ENCODE measurements at regions not wholly inside any gene's neighbourhood (a gene's known extent, or its start where the extent isn't known, plus 50 kb on each side); places are given as distances from the start of the nearest gene placed in this dataset.

- TF ChIP-seq PATZ1 (CRISPR knock-in tag; IDR thresholded peaks at IDR 0.05; ENCODE audit: borderline replicate concordance) (no peak), RARB (CRISPR knock-in tag; IDR thresholded peaks at IDR 0.05) (no peak), OSR1 (CRISPR knock-in tag; IDR thresholded peaks at IDR 0.05) (no peak), SNAI2 (CRISPR knock-in tag; IDR thresholded peaks at IDR 0.05) (no peak), CREB5 (CRISPR knock-in tag; IDR thresholded peaks at IDR 0.05; ENCODE audit: low read depth) (no peak), ZC3H10 (CRISPR knock-in tag; IDR thresholded peaks at IDR 0.05) (no peak), TSHZ2 (CRISPR knock-in tag; IDR thresholded peaks at IDR 0.05) (no peak)
- ATAC-seq = no peak; the same call in 2 of the 3 replicates
Measured at GRCh38 chr7:73918926-73919693, 58.2 kb downstream of the TMEM270 start.

GRCh38 chr7:73919694-73920375 is 58.9 kb downstream of the TMEM270 start:
- no peak for TF ChIP-seq ZNF8 (CRISPR knock-in tag; IDR thresholded peaks at IDR 0.05)
- TF ChIP-seq ZNF70 (CRISPR knock-in tag; IDR thresholded peaks at IDR 0.05) = no peak
- TF ChIP-seq PATZ1 (CRISPR knock-in tag; IDR thresholded peaks at IDR 0.05; ENCODE audit: borderline replicate concordance) = no peak
- TF ChIP-seq ISL1 (CRISPR knock-in tag; IDR thresholded peaks at IDR 0.05) = no peak
- no peak for TF ChIP-seq BACH2 (CRISPR knock-in tag; IDR thresholded peaks at IDR 0.05; ENCODE audit: borderline replicate concordance)
- no peak for TF ChIP-seq ZNF565 (CRISPR knock-in tag; conservative IDR thresholded peaks at IDR 0.05; ENCODE audit: low read depth)
- no peak for TF ChIP-seq CSRNP3 (CRISPR knock-in tag; IDR thresholded peaks at IDR 0.05)
- TF ChIP-seq SNAI2 (CRISPR knock-in tag; IDR thresholded peaks at IDR 0.05) = no peak
- no peak for TF ChIP-seq ZFP3 (CRISPR knock-in tag; IDR thresholded peaks at IDR 0.05)
- no peak for TF ChIP-seq ZFP30 (CRISPR knock-in tag; IDR thresholded peaks at IDR 0.05)
- no peak for TF ChIP-seq POU6F1 (CRISPR knock-in tag; IDR thresholded peaks at IDR 0.05; ENCODE audit: borderline replicate concordance, low read depth)
- no peak for TF ChIP-seq PPARA (CRISPR knock-in tag; IDR thresholded peaks at IDR 0.05; ENCODE audit: borderline replicate concordance)
- TF ChIP-seq ARNTL (CRISPR knock-in tag; IDR thresholded peaks at IDR 0.05; ENCODE audit: borderline replicate concordance, low read depth) = no peak
- no peak for TF ChIP-seq TCF4 (CRISPR knock-in tag; IDR thresholded peaks at IDR 0.05; ENCODE audit: borderline replicate concordance)
- TF ChIP-seq CSDC2 (CRISPR knock-in tag; IDR thresholded peaks at IDR 0.05) = no peak
- TF ChIP-seq TOX (CRISPR knock-in tag; IDR thresholded peaks at IDR 0.05; ENCODE audit: borderline replicate concordance) = no peak
- no peak for TF ChIP-seq CREB5 (CRISPR knock-in tag; IDR thresholded peaks at IDR 0.05; ENCODE audit: low read depth)
- no peak for TF ChIP-seq TSHZ2 (CRISPR knock-in tag; IDR thresholded peaks at IDR 0.05)
- peak; percentile 38 for ATAC-seq

All from SK-N-SH treated with all-trans-retinoic acid at 6 μM for 48 hours (cell line).